HepG2 (cell line): ENCODE measurements at regions not wholly inside any gene's neighbourhood (a gene's known extent, or its start where the extent isn't known, plus 50 kb on each side); places are given as distances from the start of the nearest gene placed in this dataset.

Experiments used
- ATAC-seq: fragments of 200-7000 bp; cut with Tn5 transposase; 3 replicates; pipeline ENCODE4 v1.9.1; 2020; ENCODE audit warnings: mild to moderate bottlenecking, moderate library complexity
- BruUV-seq: library from RNA; stranded (reverse); fragments of 400-500 nt; replicated peaks from 2 replicates; lab custom pipeline; 2021; lab: Mats Ljungman, UMichigan
- CTCF ChIA-PET: fragments of 300-600 bp; formaldehyde crosslinking; extraction: SDS; loops from one replicate; lab custom pipeline; 2021; ENCODE audit warnings: low total read pairs, inconsistent platforms, low intra/inter-chr PET ratio; lab: Yijun Ruan, JAX
- POLR2A ChIA-PET: fragments of 350-600 bp; sonication (Branson Sonifier 250); formaldehyde crosslinking; loops from one replicate; lab custom pipeline; 2020; ENCODE audit warnings: antibody characterized with exemption, inconsistent platforms; lab: Yijun Ruan, JAX
- DNase-seq: peaks from one replicate; pipeline ENCODE4 v3.0.0-alpha.2; 2015; ENCODE audit warnings: low spot score
- FAIRE-seq: peaks from 3 replicates; lab custom pipeline; 2011; peaks lifted over from hg19 to GRCh38; lab: Jason Lieb, UNC
- H2AFZ ChIP-seq: one replicate; pipeline ENCODE4 v1.6.1; 2011; ENCODE audit warnings: low read length, inconsistent platforms
- H3K27ac ChIP-seq: fragments of 300-600 bp; 3 replicates; pipeline ENCODE4 v1.8.0; 2011; ENCODE audit warnings: mixed run types, mild to moderate bottlenecking, mixed read lengths, low read length, inconsistent platforms; ENCODE audit not compliant: insufficient read depth; ENCODE audit errors: extremely low read length
- H3K27me3 ChIP-seq, 2 experiments: fragments of 200-600 bp in 1 of 2; 2 replicates in 1 of 2; 3 replicates in 1 of 2; pipeline versions ENCODE4 v1.6.0 to v1.8.0; 2011; ENCODE audit warnings: low read length in 2 of 2, mild to moderate bottlenecking in 2 of 2, moderate library complexity in 2 of 2, inconsistent platforms in 1 of 2; ENCODE audit not compliant: insufficient read depth in 2 of 2, control insufficient read depth in 1 of 2
- H3K36me3 ChIP-seq, 2 experiments: fragments of 200-600 bp in 1 of 2; replicated peaks in 1 of 2; 2 replicates in 1 of 2; 3 replicates in 1 of 2; pipeline versions ENCODE4 v1.5.1 to v1.8.0; 2011; ENCODE audit warnings: low read length in 2 of 2, inconsistent platforms in 1 of 2; ENCODE audit not compliant: insufficient read depth in 2 of 2, control insufficient read depth in 1 of 2
- H3K4me1 ChIP-seq: 2 replicates; pipeline ENCODE4 v1.5.1; 2012; ENCODE audit warnings: low read length, inconsistent platforms; ENCODE audit not compliant: insufficient read depth
- H3K4me2 ChIP-seq: 2 replicates; pipeline ENCODE4 v1.6.0; 2011; ENCODE audit warnings: low read depth, low read length, inconsistent platforms
- H3K4me3 ChIP-seq, 3 experiments: fragments of 200-600 bp in 1 of 3; sonication (generic), shearing (Covaris generic) in 1 of 3; replicated peaks in 1 of 3; 2 replicates each; pipeline ENCODE4 v1.5.1; 2011 to 2016; ENCODE audit warnings: low read length in 3 of 3, inconsistent platforms in 2 of 3, low read depth in 2 of 3, mild to moderate bottlenecking in 2 of 3, control low read depth in 1 of 3, mixed read lengths in 1 of 3; ENCODE audit not compliant: insufficient read depth in 1 of 3
- H3K79me2 ChIP-seq: one replicate; pipeline ENCODE4 v1.6.1; 2011; ENCODE audit warnings: low read length, inconsistent platforms; ENCODE audit not compliant: insufficient read depth
- H3K9ac ChIP-seq: 2 replicates; pipeline ENCODE4 v1.6.0; 2011; ENCODE audit warnings: mild to moderate bottlenecking, low read depth, low read length, inconsistent platforms; ENCODE audit not compliant: insufficient read depth
- H3K9me3 ChIP-seq: 2 replicates; pipeline ENCODE4 v1.5.1; 2012; ENCODE audit warnings: mild to moderate bottlenecking, low read length
- H4K20me1 ChIP-seq: 2 replicates; pipeline ENCODE4 v1.6.0; 2011; ENCODE audit warnings: inconsistent platforms, mild to moderate bottlenecking, low read length, moderate library complexity; ENCODE audit not compliant: insufficient read depth
- CENPT ChIP-seq: sonication (generic); formaldehyde crosslinking; IDR thresholded peaks from 2 replicates; pipeline ENCODE4 v1.8.0; 2022; ENCODE audit warnings: low read depth, mild to moderate bottlenecking, moderate library complexity, missing genetic modification reagents
- JARID2 ChIP-seq: sonication (generic); formaldehyde crosslinking; IDR thresholded peaks from 2 replicates; pipeline ENCODE4 v1.8.1; 2023; ENCODE audit warnings: missing genetic modification reagents, inconsistent platforms; ENCODE audit not compliant: insufficient replicate concordance
- KAT2B ChIP-seq: fragments of 150-350 bp; IDR thresholded peaks from 2 replicates; pipeline ENCODE4 v1.6.1; 2014; ENCODE audit warnings: low read depth, low read length, borderline replicate concordance
- KLF11 ChIP-seq: IDR thresholded peaks from 2 replicates; pipeline ENCODE4 v1.6.1; 2016; ENCODE audit warnings: missing compliant biosample characterization
- PHF5A ChIP-seq: IDR thresholded peaks from one replicate; pipeline ENCODE4 v1.6.1; 2018; ENCODE audit warnings: low read depth, missing genetic modification reagents; ENCODE audit not compliant: unreplicated experiment
- ZNF136 ChIP-seq: sonication (generic); formaldehyde crosslinking; IDR thresholded peaks from 2 replicates; pipeline ENCODE4 v1.8.1; 2022; ENCODE audit warnings: low read depth, mild to moderate bottlenecking, moderate library complexity, missing genetic modification reagents
- ZNF33B ChIP-seq: sonication (generic); formaldehyde crosslinking; IDR thresholded peaks from 2 replicates; pipeline ENCODE4 v1.5.1; 2020; ENCODE audit warnings: mild to moderate bottlenecking, missing genetic modification reagents
- ZNF510 ChIP-seq: sonication (generic); formaldehyde crosslinking; IDR thresholded peaks from 2 replicates; pipeline ENCODE4 v1.4.0; 2020; ENCODE audit warnings: low read depth, mild to moderate bottlenecking, missing genetic modification reagents
- ZNF619 ChIP-seq: sonication (generic); formaldehyde crosslinking; IDR thresholded peaks from 2 replicates; pipeline ENCODE4 v1.4.0; 2020; ENCODE audit warnings: mild to moderate bottlenecking, missing genetic modification reagents
- ZNF747 ChIP-seq: sonication (generic); formaldehyde crosslinking; IDR thresholded peaks from 2 replicates; pipeline ENCODE4 v1.8.1; 2023; ENCODE audit warnings: missing genetic modification reagents, mild to moderate bottlenecking, borderline replicate concordance
- ZNF792 ChIP-seq: IDR thresholded peaks from 2 replicates; pipeline ENCODE4 v1.6.1; 2016
- in situ Hi-C: cut with HindIII; loops from 2 replicates; pipeline ENCODE4 v1.10.0; 2017; ENCODE audit warnings: low pct_unique_long_range_greater_than_20kb; ENCODE audit not compliant: extremely low pct_ligation_motif_present
- intact Hi-C: fragments of 100-400 bp; cut with micrococcal nuclease; formaldehyde crosslinking; loops from one replicate; pipeline ENCODE4 v1.10.0; 2022; ENCODE audit not compliant: unreplicated experiment
- TF ChIP-seq, protein P1 (sequence below): sonication (generic); formaldehyde crosslinking; IDR thresholded peaks from 2 replicates; pipeline ENCODE4 v1.4.0; 2020; ENCODE audit warnings: missing genetic modification reagents, low read depth, mild to moderate bottlenecking, borderline replicate concordance
- TF ChIP-seq, protein P2 (sequence below): sonication (generic); formaldehyde crosslinking; IDR thresholded peaks from 2 replicates; pipeline ENCODE4 v1.4.0; 2020; ENCODE audit warnings: low read depth, missing genetic modification reagents

DNA sequence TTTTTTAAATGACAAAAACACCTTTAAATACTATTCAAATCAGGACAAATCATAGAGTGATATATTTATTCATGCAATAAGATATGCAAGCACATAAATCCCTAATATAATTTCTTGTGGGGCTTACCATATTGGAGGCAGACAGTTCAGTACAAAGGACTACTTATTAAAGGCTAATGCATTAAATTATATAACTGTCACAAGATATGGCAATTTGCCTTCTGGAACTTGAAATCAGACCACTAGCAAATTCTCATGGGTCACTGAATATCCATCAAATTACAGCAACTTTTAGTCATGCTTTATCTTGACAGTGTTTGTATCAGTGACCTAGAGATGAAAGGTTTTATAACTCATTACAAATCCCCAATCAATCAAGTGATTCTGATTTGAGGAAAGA lies 54.1 kb upstream of the NCAM2 start:
- H3K36me3 ChIP-seq = no peaks in the 10 kb centered on the region
- ChIA-PET POLR2A (no interaction called here), CTCF (no interaction called here)
- TF ChIP-seq PHF5A (CRISPR knock-in tag) (no peak), KAT2B (no peak), ZNF619 (CRISPR knock-in tag) (no peak), ZNF510 (CRISPR knock-in tag) (no peak), KLF11 (no peak), JARID2 (CRISPR knock-in tag) (no peak), CENPT (CRISPR knock-in tag) (no peak), ZNF747 (CRISPR knock-in tag) (no peak), ZNF792 (CRISPR knock-in tag) (no peak), ZNF33B (no peak), ZNF136 (no peak)
- TF ChIP-seq, protein P1, sequence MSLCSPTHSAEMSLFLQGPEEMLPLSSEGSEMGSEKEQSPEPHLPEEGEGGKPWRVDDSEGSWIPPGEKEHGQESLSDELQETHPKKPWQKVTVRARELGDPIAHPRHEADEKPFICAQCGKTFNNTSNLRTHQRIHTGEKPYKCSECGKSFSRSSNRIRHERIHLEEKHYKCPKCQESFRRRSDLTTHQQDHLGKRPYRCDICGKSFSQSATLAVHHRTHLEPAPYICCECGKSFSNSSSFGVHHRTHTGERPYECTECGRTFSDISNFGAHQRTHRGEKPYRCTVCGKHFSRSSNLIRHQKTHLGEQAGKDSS (CRISPR knock-in tag) = no peak
- TF ChIP-seq, protein P2, sequence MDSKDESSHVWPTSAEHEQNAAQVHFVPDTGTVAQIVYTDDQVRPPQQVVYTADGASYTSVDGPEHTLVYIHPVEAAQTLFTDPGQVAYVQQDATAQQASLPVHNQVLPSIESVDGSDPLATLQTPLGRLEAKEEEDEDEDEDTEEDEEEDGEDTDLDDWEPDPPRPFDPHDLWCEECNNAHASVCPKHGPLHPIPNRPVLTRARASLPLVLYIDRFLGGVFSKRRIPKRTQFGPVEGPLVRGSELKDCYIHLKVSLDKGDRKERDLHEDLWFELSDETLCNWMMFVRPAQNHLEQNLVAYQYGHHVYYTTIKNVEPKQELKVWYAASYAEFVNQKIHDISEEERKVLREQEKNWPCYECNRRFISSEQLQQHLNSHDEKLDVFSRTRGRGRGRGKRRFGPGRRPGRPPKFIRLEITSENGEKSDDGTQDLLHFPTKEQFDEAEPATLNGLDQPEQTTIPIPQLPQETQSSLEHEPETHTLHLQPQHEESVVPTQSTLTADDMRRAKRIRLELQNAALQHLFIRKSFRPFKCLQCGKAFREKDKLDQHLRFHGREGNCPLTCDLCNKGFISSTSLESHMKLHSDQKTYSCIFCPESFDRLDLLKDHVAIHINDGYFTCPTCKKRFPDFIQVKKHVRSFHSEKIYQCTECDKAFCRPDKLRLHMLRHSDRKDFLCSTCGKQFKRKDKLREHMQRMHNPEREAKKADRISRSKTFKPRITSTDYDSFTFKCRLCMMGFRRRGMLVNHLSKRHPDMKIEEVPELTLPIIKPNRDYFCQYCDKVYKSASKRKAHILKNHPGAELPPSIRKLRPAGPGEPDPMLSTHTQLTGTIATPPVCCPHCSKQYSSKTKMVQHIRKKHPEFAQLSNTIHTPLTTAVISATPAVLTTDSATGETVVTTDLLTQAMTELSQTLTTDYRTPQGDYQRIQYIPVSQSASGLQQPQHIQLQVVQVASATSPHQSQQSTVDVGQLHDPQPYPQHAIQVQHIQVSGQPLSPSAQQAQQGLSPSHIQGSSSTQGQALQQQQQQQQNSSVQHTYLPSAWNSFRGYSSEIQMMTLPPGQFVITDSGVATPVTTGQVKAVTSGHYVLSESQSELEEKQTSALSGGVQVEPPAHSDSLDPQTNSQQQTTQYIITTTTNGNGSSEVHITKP = no peak
- no peaks in the 10 kb centered on the region for H3K79me2 ChIP-seq
- intact Hi-C loops = no loop called here
- no peak overlapping the region for H2AFZ ChIP-seq
- no peaks in the 10 kb centered on the region for H4K20me1 ChIP-seq
- no peak for ATAC-seq
- H3K4me1 ChIP-seq = no peaks in the 10 kb centered on the region
- FAIRE-seq = no peak
- no peak overlapping the region for H3K4me3 ChIP-seq
- H3K4me2 ChIP-seq = no peak overlapping the region
- no peak overlapping the region for H3K9ac ChIP-seq
- H3K9me3 ChIP-seq = peaks cover 87% of the 10 kb centered on the region
- no peaks in the 10 kb centered on the region for H3K27me3 ChIP-seq
- in situ Hi-C loops = no loop called here
- DNase-seq = no peak
- BruUV-seq = no TSS peak
- H3K27ac ChIP-seq = no peak overlapping the region
